Activated CD4-positive, alpha-beta T cell treated with anti-CD3 and anti-CD28 coated beads for 36 hours (primary cell): ENCODE measurements at regions not wholly inside any gene's neighbourhood (a gene's known extent, or its start where the extent isn't known, plus 50 kb on each side); places are given as distances from the start of the nearest gene placed in this dataset.

ENCODE experiments used
- ATAC-seq: fragments of 200-7000 bp; cut with Tn5 transposase; one replicate; pipeline ENCODE4 v1.10.0; 2021; ENCODE audit warnings: mild to moderate bottlenecking, moderate library complexity
- CTCF ChIA-PET: fragments of 350-600 bp; sonication (Branson Sonifier 250); formaldehyde crosslinking; loops from one replicate; lab custom pipeline; 2021; ENCODE audit warnings: antibody characterized with exemption; lab: Charles Lee
- POLR2A ChIA-PET: fragments of 350-600 bp; sonication (Branson Sonifier 250); formaldehyde crosslinking; loops from one replicate; lab custom pipeline; 2021; ENCODE audit warnings: antibody characterized with exemption, inconsistent platforms; lab: Charles Lee
- DNase-seq: peaks from one replicate; pipeline ENCODE4 v3.0.0-alpha.2; 2020
- H3K27ac Mint-ChIP-seq: one replicate; pipeline ENCODE4 v1.8.0; 2021; ENCODE audit warnings: mixed read lengths
- H3K27me3 Mint-ChIP-seq: one replicate; pipeline ENCODE4 v1.8.0; 2021; ENCODE audit warnings: mixed read lengths
- H3K36me3 Mint-ChIP-seq: one replicate; pipeline ENCODE4 v1.8.0; 2021; ENCODE audit warnings: low read depth, mixed read lengths
- H3K4me1 Mint-ChIP-seq: one replicate; pipeline ENCODE4 v1.8.0; 2021; ENCODE audit warnings: mixed read lengths
- H3K4me3 Mint-ChIP-seq: one replicate; pipeline ENCODE4 v1.8.0; 2021; ENCODE audit warnings: mild to moderate bottlenecking, moderate library complexity, mixed read lengths
- H3K9me3 Mint-ChIP-seq: one replicate; pipeline ENCODE4 v1.8.0; 2021; ENCODE audit warnings: low read depth, mixed read lengths
- intact Hi-C, 2 experiments: fragments of 100-400 bp; cut with DNase I in 1 of 2; cut with micrococcal nuclease in 1 of 2; formaldehyde crosslinking; loops; one replicate each; pipeline versions ENCODE4 v1.14.2 to v1.15.1; 2022 to 2024; cut with DNase I, micrococcal nuclease

GRCh38 chr6:80742481-80742880 lies 636.0 kb downstream of the BCKDHB start:
- Mint-ChIP-seq H3K27ac (no peak overlapping the region), H3K4me3 (no peak overlapping the region), H3K36me3 (no peaks in the 10 kb centered on the region), H3K4me1 (no peaks in the 10 kb centered on the region), H3K27me3 (no peaks in the 10 kb centered on the region), H3K9me3 (peaks cover 3% of the 10 kb centered on the region)
- CTCF ChIA-PET: no interaction called here
- intact Hi-C loops: loop anchor here in 1 of 2 experiments (5.0 kb wide), 1 partner anchor 1010 kb away; the partner anchor contains the start of gene TENT5A
- peak; percentile 4 for DNase-seq
- POLR2A ChIA-PET: no interaction called here
- ATAC-seq: no peak

- H3K36me3 Mint-ChIP-seq: no peaks in the 10 kb centered on the region
- no peaks in the 10 kb centered on the region for H3K9me3 Mint-ChIP-seq
- ATAC-seq (no peak), DNase-seq (no peak)
- H3K27ac Mint-ChIP-seq: no peak overlapping the region
- intact Hi-C loops: no loop called here
- H3K27me3 Mint-ChIP-seq: no peaks in the 10 kb centered on the region
- no peaks in the 10 kb centered on the region for H3K4me1 Mint-ChIP-seq
- POLR2A ChIA-PET: no interaction called here
- no peak overlapping the region for H3K4me3 Mint-ChIP-seq
- CTCF ChIA-PET: no interaction called here
Measured at GRCh38 chr6:80733641-80734040, 627.2 kb downstream of the BCKDHB start.

GRCh38 chr6:80728830-80729229 lies 622.4 kb downstream of the BCKDHB start:
- DNase-seq (no peak), ATAC-seq (no peak)
- Mint-ChIP-seq H3K36me3 (no peaks in the 10 kb centered on the region), H3K4me3 (no peak overlapping the region), H3K4me1 (no peaks in the 10 kb centered on the region), H3K9me3 (no peaks in the 10 kb centered on the region), H3K27me3 (no peaks in the 10 kb centered on the region), H3K27ac (no peak overlapping the region)
- POLR2A ChIA-PET: no interaction called here
- intact Hi-C loops: no loop called here
- CTCF ChIA-PET: no interaction called here

GRCh38 chr6:80728101-80728750 lies 621.8 kb downstream of the BCKDHB start:
- CTCF ChIA-PET: no interaction called here
- DNase-seq (no peak), ATAC-seq (no peak)
- H3K36me3 Mint-ChIP-seq: no peaks in the 10 kb centered on the region
- no peaks in the 10 kb centered on the region for H3K4me1 Mint-ChIP-seq
- H3K27me3 Mint-ChIP-seq: no peaks in the 10 kb centered on the region
- H3K27ac Mint-ChIP-seq: no peak overlapping the region
- POLR2A ChIA-PET: no interaction called here
- no peaks in the 10 kb centered on the region for H3K9me3 Mint-ChIP-seq
- no peak overlapping the region for H3K4me3 Mint-ChIP-seq
- intact Hi-C loops: no loop called here

- POLR2A ChIA-PET: no interaction called here
- CTCF ChIA-PET: no interaction called here
- no peak overlapping the region for H3K4me3 Mint-ChIP-seq
- intact Hi-C loops: no loop called here
- H3K36me3 Mint-ChIP-seq: no peaks in the 10 kb centered on the region
- H3K27ac Mint-ChIP-seq: no peak overlapping the region
- ATAC-seq: no peak
- no peaks in the 10 kb centered on the region for H3K9me3 Mint-ChIP-seq
- DNase-seq: no peak
- no peaks in the 10 kb centered on the region for H3K27me3 Mint-ChIP-seq
- no peaks in the 10 kb centered on the region for H3K4me1 Mint-ChIP-seq
Measured at GRCh38 chr6:80725156-80725930, 618.9 kb downstream of the BCKDHB start.

GRCh38 chr6:80720824-80721223 lies 614.4 kb downstream of the BCKDHB start:
- intact Hi-C loops: no loop called here
- ChIA-PET CTCF (interaction anchor here (0.6 kb wide), 2 partner anchors 896 to 916 kb away, joined by 3 to 5 read pairs; no protein-coding TSS in a partner anchor), POLR2A (no interaction called here)
- Mint-ChIP-seq H3K4me3 (no peak overlapping the region), H3K36me3 (no peaks in the 10 kb centered on the region), H3K9me3 (no peaks in the 10 kb centered on the region), H3K4me1 (no peaks in the 10 kb centered on the region), H3K27ac (no peak overlapping the region), H3K27me3 (no peaks in the 10 kb centered on the region)
- DNase-seq (no peak), ATAC-seq (no peak)

- Mint-ChIP-seq H3K4me1 (no peaks in the 10 kb centered on the region), H3K9me3 (no peaks in the 10 kb centered on the region), H3K27ac (no peak overlapping the region), H3K27me3 (no peaks in the 10 kb centered on the region), H3K4me3 (no peak overlapping the region), H3K36me3 (no peaks in the 10 kb centered on the region)
- DNase-seq: no peak
- CTCF ChIA-PET: interaction anchor here (1.1 kb wide), 1 partner anchor 18 kb away, joined by 4 read pairs; no protein-coding TSS in a partner anchor
- ATAC-seq: no peak
- intact Hi-C loops: no loop called here
- POLR2A ChIA-PET: no interaction called here
Measured at GRCh38 chr6:80714513-80714912, 608.0 kb downstream of the BCKDHB start.

GRCh38 chr6:80698459-80698858 lies 592.0 kb downstream of the BCKDHB start:
- no peak overlapping the region for H3K4me3 Mint-ChIP-seq
- H3K4me1 Mint-ChIP-seq: no peaks in the 10 kb centered on the region
- peaks cover 4% of the 10 kb centered on the region for H3K9me3 Mint-ChIP-seq
- DNase-seq (no peak), ATAC-seq (no peak)
- POLR2A ChIA-PET: no interaction called here
- H3K27me3 Mint-ChIP-seq: no peaks in the 10 kb centered on the region
- no peaks in the 10 kb centered on the region for H3K36me3 Mint-ChIP-seq
- CTCF ChIA-PET: no interaction called here
- intact Hi-C loops: no loop called here
- H3K27ac Mint-ChIP-seq: no peak overlapping the region

- Mint-ChIP-seq H3K27me3 (no peaks in the 10 kb centered on the region), H3K4me1 (no peaks in the 10 kb centered on the region), H3K9me3 (no peaks in the 10 kb centered on the region), H3K27ac (no peak overlapping the region), H3K4me3 (no peak overlapping the region), H3K36me3 (no peaks in the 10 kb centered on the region)
- ATAC-seq (no peak), DNase-seq (no peak)
- POLR2A ChIA-PET: no interaction called here
- CTCF ChIA-PET: interaction anchor here (0.7 kb wide), 1 partner anchor 19 kb away, joined by 4 read pairs; no protein-coding TSS in a partner anchor
- intact Hi-C loops: no loop called here
Measured at GRCh38 chr6:80696268-80696667, 589.8 kb downstream of the BCKDHB start.

- Mint-ChIP-seq H3K4me1 (no peaks in the 10 kb centered on the region), H3K36me3 (no peaks in the 10 kb centered on the region), H3K4me3 (no peak overlapping the region), H3K27me3 (no peaks in the 10 kb centered on the region), H3K9me3 (peaks cover 8% of the 10 kb centered on the region), H3K27ac (no peak overlapping the region)
- POLR2A ChIA-PET: no interaction called here
- CTCF ChIA-PET: no interaction called here
- DNase-seq (no peak), ATAC-seq (no peak)
- intact Hi-C loops: no loop called here
Measured at GRCh38 chr6:80690551-80691131, 584.2 kb downstream of the BCKDHB start.

GRCh38 chr6:80689716-80690395 lies 583.4 kb downstream of the BCKDHB start:
- ChIA-PET CTCF (no interaction called here), POLR2A (no interaction called here)
- DNase-seq (no peak), ATAC-seq (no peak)
- intact Hi-C loops: no loop called here
- Mint-ChIP-seq H3K9me3 (peaks cover 11% of the 10 kb centered on the region), H3K27me3 (no peaks in the 10 kb centered on the region), H3K4me3 (no peak overlapping the region), H3K36me3 (no peaks in the 10 kb centered on the region), H3K27ac (no peak overlapping the region), H3K4me1 (no peaks in the 10 kb centered on the region)
